AG10803 (cell line): ENCODE measurements at regions not wholly inside any gene's neighbourhood (a gene's known extent, or its start where the extent isn't known, plus 50 kb on each side); places are given as distances from the start of the nearest gene placed in this dataset.

Experiments
- DNase-seq: peaks from one replicate; pipeline ENCODE4 v3.0.0; 2010; ENCODE audit warnings: low read depth
- H3K4me3 ChIP-seq: 2 replicates; pipeline ENCODE4 v1.5.1; 2011; ENCODE audit warnings: mild to moderate bottlenecking, low read length, control low read depth
- CTCF ChIP-seq: conservative IDR thresholded peaks from 2 replicates; pipeline ENCODE4 v1.5.1; 2011; ENCODE audit warnings: mild to moderate bottlenecking, low read length, control low read depth, inconsistent platforms

DNA sequence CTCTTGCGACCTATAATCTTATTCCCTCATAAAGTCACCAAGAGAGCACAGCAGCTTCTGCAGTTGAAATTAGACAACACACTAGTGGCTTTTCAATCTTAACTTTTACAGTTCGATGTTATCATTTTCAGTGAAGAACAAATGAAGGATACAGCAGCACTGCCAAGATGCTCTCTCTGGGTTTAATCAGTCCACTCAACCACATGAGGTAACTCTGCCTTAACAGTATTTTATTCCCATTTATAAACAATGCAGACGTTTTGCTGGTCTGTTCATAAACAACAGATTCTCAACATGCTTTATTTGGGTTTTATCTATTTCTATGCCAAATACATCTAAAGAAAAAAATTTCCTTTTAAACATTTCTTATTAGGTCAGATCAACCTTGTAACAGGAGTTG lies 646.0 kb upstream of the FAM241A start:
- no peak for TF ChIP-seq CTCF
- H3K4me3 ChIP-seq: no peak overlapping the region
- DNase-seq: no peak

DNA sequence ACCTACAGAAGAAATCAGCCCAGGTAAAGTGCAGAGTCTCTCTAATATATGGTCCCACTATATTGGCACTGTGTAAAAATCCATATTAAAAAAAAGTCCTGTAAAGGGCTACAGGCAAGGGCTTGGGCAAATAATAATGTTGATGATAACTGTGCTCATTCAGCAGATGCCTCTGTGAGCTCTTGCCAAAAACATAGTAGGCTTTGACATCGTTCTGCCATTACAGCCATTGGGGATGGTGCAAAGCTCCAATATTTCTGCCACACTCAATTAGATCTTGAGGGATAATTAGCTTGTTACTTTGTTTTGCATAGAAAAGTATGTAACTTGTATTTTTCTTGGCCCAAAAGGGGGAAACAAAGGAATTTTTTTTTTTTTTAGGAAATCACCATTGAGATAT lies 645.5 kb upstream of the FAM241A start:
- DNase-seq: no peak
- no peak for TF ChIP-seq CTCF
- no peak overlapping the region for H3K4me3 ChIP-seq

DNA sequence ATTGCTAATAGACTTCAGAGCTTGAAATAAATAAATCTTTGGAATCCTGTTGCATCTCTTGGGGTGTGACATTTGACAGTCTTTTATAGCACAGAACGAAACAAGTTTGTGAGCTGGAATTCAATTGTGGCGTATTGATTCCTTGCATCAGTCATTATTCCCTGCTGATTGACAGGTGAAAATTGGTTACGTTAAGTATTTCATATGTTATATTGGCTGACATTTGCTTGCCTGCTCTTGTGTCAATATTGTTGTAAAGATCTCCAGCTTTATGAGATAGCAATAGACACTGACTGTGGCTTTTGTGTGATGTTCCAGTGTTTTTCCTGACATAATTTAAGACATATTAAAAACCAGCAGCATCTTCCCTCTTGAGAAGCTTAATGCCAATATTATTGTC lies 644.4 kb upstream of the FAM241A start:
- no peak for TF ChIP-seq CTCF
- H3K4me3 ChIP-seq: no peak overlapping the region
- no peak for DNase-seq

DNA sequence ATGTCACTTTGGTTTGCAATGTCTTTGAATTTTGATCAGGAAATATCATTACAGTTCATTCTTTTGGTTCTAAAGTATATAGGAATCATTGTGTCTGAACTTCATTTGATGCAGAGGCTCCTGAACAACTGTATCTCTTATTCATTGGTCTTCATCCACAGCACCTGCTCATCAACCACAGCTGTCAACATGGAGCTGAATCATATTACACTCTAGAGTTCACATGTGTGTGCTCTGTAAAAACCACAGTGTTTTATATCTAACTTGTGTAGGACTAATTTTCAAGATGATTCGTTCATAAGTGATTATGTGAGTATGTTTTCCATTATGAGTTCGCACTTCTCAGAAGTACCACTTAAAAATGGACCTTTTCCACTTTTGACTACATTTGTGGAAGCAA lies 643.3 kb upstream of the FAM241A start:
- TF ChIP-seq CTCF: no peak
- no peak for DNase-seq
- no peak overlapping the region for H3K4me3 ChIP-seq

- no peak for TF ChIP-seq CTCF
- DNase-seq: peak; percentile 27
Measured at GRCh38 chr4:111502626-111503025, 642.6 kb upstream of the FAM241A start.

GRCh38 chr4:111506706-111507105 lies 638.5 kb upstream of the FAM241A start:
- H3K4me3 ChIP-seq: no peak overlapping the region
- DNase-seq: peak; percentile 79
- TF ChIP-seq CTCF: no peak

More at GRCh38 chr4:111502626-111503025, 642.6 kb upstream of the FAM241A start:
- no peak overlapping the region for H3K4me3 ChIP-seq

GRCh38 chr4:111510535-111510934 lies 634.7 kb upstream of the FAM241A start:
- TF ChIP-seq CTCF: no peak
- DNase-seq: peak; percentile 45
- no peak overlapping the region for H3K4me3 ChIP-seq
